ENCODE measurements at regions not wholly inside any gene's neighbourhood (a gene's known extent, or its start where the extent isn't known, plus 50 kb on each side); places are given as distances from the start of the nearest gene placed in this dataset.

GRCh38 chrX:19202171-19202570 is 79.9 kb upstream of the ADGRG2 start:
- TF ChIP-seq EP300 (IDR thresholded peaks at IDR 0.05; ENCODE audit: borderline replicate concordance) (no peak), CREB1 (IDR thresholded peaks at IDR 0.05; ENCODE audit: low read depth) (no peak)
